Smooth muscle cell (in vitro differentiated cells): ENCODE measurements at regions not wholly inside any gene's neighbourhood (a gene's known extent, or its start where the extent isn't known, plus 50 kb on each side); places are given as distances from the start of the nearest gene placed in this dataset.

ENCODE experiments used
- DNase-seq: peaks from one replicate; lab custom pipeline; 2025; ENCODE audit not compliant: unreplicated experiment; lab: John Stamatoyannopoulos, UW
- H2AFZ ChIP-seq: fragments of 200-600 bp; sonication (generic); 2 replicates; pipeline ENCODE4 v1.6.0; 2016; ENCODE audit warnings: antibody characterized with exemption, low read depth, mild to moderate bottlenecking
- H3F3A ChIP-seq: fragments of 200-600 bp; sonication (generic); 2 replicates; pipeline ENCODE4 v1.6.0; 2017; ENCODE audit warnings: antibody characterized with exemption, low read depth
- H3K27ac ChIP-seq: fragments of 200-600 bp; sonication (generic); 2 replicates; pipeline ENCODE4 v1.5.1; 2016; ENCODE audit warnings: low read depth, mild to moderate bottlenecking
- H3K27me3 ChIP-seq: fragments of 200-600 bp; sonication (generic); 2 replicates; pipeline ENCODE4 v1.6.1; 2016; ENCODE audit warnings: low read depth, mild to moderate bottlenecking
- H3K36me3 ChIP-seq: fragments of 200-600 bp; sonication (generic); 2 replicates; pipeline ENCODE4 v1.5.1; 2016; ENCODE audit warnings: low read depth
- H3K4me1 ChIP-seq: fragments of 200-600 bp; sonication (generic); 2 replicates; pipeline ENCODE4 v1.5.1; 2016; ENCODE audit warnings: low read depth
- H3K4me2 ChIP-seq: fragments of 200-600 bp; sonication (generic); 2 replicates; pipeline ENCODE4 v1.6.0; 2016; ENCODE audit warnings: mild to moderate bottlenecking
- H3K4me3 ChIP-seq: fragments of 200-600 bp; sonication (generic); 2 replicates; pipeline ENCODE4 v1.5.1; 2016; ENCODE audit warnings: mild to moderate bottlenecking
- H3K79me2 ChIP-seq: fragments of 200-600 bp; sonication (generic); 2 replicates; pipeline ENCODE4 v1.6.0; 2016; ENCODE audit warnings: low read depth, mild to moderate bottlenecking
- H3K9ac ChIP-seq: fragments of 200-600 bp; sonication (generic); 2 replicates; pipeline ENCODE4 v1.6.0; 2016; ENCODE audit warnings: low read depth
- H3K9me3 ChIP-seq: fragments of 200-600 bp; sonication (generic); replicated peaks from 2 replicates; pipeline ENCODE4 v1.5.1; 2016; ENCODE audit warnings: low read depth
- H4K20me1 ChIP-seq: fragments of 200-600 bp; sonication (generic); 2 replicates; pipeline ENCODE4 v1.6.0; 2016; ENCODE audit warnings: low read depth
- CTCF ChIP-seq: fragments of 200-600 bp; sonication (generic); IDR thresholded peaks from 2 replicates; pipeline ENCODE4 v1.5.1; 2017; ENCODE audit warnings: borderline replicate concordance, mild to moderate bottlenecking, antibody characterized with exemption; ENCODE audit not compliant: insufficient read depth, poor library complexity, severe bottlenecking
- WGBS: methylation state at CpG from one replicate; pipeline ENCODE4 v1.1.7; 2016; ENCODE audit warnings: low lambda C conversion rate; 5-methylcytosine and 5-hydroxymethylcytosine counted together

- DNase-seq = no peak
- no peak overlapping the region for H3K4me3 ChIP-seq
- H2AFZ ChIP-seq = no peak overlapping the region
- H4K20me1 ChIP-seq = no peaks in the 10 kb centered on the region
- H3K36me3 ChIP-seq = no peaks in the 10 kb centered on the region
- H3K4me1 ChIP-seq = no peaks in the 10 kb centered on the region
- no peaks in the 10 kb centered on the region for H3K27me3 ChIP-seq
- H3K9ac ChIP-seq = no peak overlapping the region
- H3K4me2 ChIP-seq = no peak overlapping the region
- H3K9me3 ChIP-seq = no peaks in the 10 kb centered on the region
- no peak for TF ChIP-seq CTCF
- no peak overlapping the region for H3K27ac ChIP-seq
- no peaks in the 10 kb centered on the region for H3F3A ChIP-seq
- 100% methylated on average over 1 of the region's 1 CpG for WGBS
- H3K79me2 ChIP-seq = no peaks in the 10 kb centered on the region
Observed at GRCh38 chr21:16345757-16346156, 616.0 kb downstream of the USP25 start.

- H3K9ac ChIP-seq = no peak overlapping the region
- no peaks in the 10 kb centered on the region for H3K4me1 ChIP-seq
- no peak overlapping the region for H3K4me2 ChIP-seq
- no peak overlapping the region for H2AFZ ChIP-seq
- no peak overlapping the region for H3K4me3 ChIP-seq
- DNase-seq = no peak
- H3K79me2 ChIP-seq = no peaks in the 10 kb centered on the region
- TF ChIP-seq CTCF = no peak
- no peaks in the 10 kb centered on the region for H3F3A ChIP-seq
- no peak overlapping the region for H3K27ac ChIP-seq
- no peaks in the 10 kb centered on the region for H3K36me3 ChIP-seq
- no peaks in the 10 kb centered on the region for H3K9me3 ChIP-seq
- H4K20me1 ChIP-seq = no peaks in the 10 kb centered on the region
- no peaks in the 10 kb centered on the region for H3K27me3 ChIP-seq
Observed at GRCh38 chr21:16347223-16347622, 617.4 kb downstream of the USP25 start.

- H3K4me2 ChIP-seq = no peak overlapping the region
Observed at GRCh38 chr21:16353764-16354163, 624.0 kb downstream of the USP25 start.

More at GRCh38 chr21:16353764-16354163, 624.0 kb downstream of the USP25 start:
- no peak for DNase-seq
- H3K9ac ChIP-seq = no peak overlapping the region
- no peak overlapping the region for H3K4me3 ChIP-seq
- no peaks in the 10 kb centered on the region for H4K20me1 ChIP-seq
- no peaks in the 10 kb centered on the region for H3K36me3 ChIP-seq
- H3K4me1 ChIP-seq = no peaks in the 10 kb centered on the region
- H3F3A ChIP-seq = no peaks in the 10 kb centered on the region
- H3K27me3 ChIP-seq = no peaks in the 10 kb centered on the region
- H2AFZ ChIP-seq = no peak overlapping the region
- H3K79me2 ChIP-seq = no peaks in the 10 kb centered on the region
- H3K27ac ChIP-seq = no peak overlapping the region
- TF ChIP-seq CTCF = no peak
- no peaks in the 10 kb centered on the region for H3K9me3 ChIP-seq
- WGBS = 84% methylated on average over 6 of the region's 6 CpGs
